SK-N-MC (cell line): ENCODE measurements at regions not wholly inside any gene's neighbourhood (a gene's known extent, or its start where the extent isn't known, plus 50 kb on each side); places are given as distances from the start of the nearest gene placed in this dataset.

Experiments
- EZH2 ChIP-seq: fragments of 200-600 bp; sonication (generic); IDR thresholded peaks from one replicate; pipeline ENCODE4 v1.6.1; 2017; ENCODE audit warnings: antibody characterized with exemption
- POLR2AphosphoS5 ChIP-seq: IDR thresholded peaks from 2 replicates; pipeline ENCODE4 v1.6.1; 2012; ENCODE audit warnings: mild to moderate bottlenecking, low read depth, low read length, borderline replicate concordance

- TF ChIP-seq POLR2AphosphoS5 (no peak), EZH2 (no peak)
These were observed 458.0 kb upstream of the HS6ST1 start for GRCh38 chr2:128776461-128777195.
